AG04450 (cell line): ENCODE measurements at regions not wholly inside any gene's neighbourhood (a gene's known extent, or its start where the extent isn't known, plus 50 kb on each side); places are given as distances from the start of the nearest gene placed in this dataset.

Experiments used
- CTCF ChIA-PET: fragments of 300-600, 350-600 bp; formaldehyde crosslinking; extraction: SDS; loops from one replicate; lab custom pipeline; 2022; ENCODE audit warnings: antibody characterized with exemption, inconsistent platforms; lab: Charles Lee
- POLR2A ChIA-PET: fragments of 350-600 bp; formaldehyde crosslinking; extraction: SDS; loops from one replicate; lab custom pipeline; 2021; ENCODE audit warnings: antibody characterized with exemption, inconsistent platforms; lab: Yijun Ruan, JAX
- DNase-seq: peaks from one replicate; pipeline ENCODE4 v3.0.0-alpha.2; 2011; ENCODE audit warnings: low read depth, low spot score
- H3K27ac ChIP-seq: one replicate; pipeline ENCODE4 v1.5.1; 2012; ENCODE audit warnings: low read depth, low read length, control low read depth
- H3K27me3 ChIP-seq: one replicate; pipeline ENCODE4 v1.6.0; 2012; ENCODE audit warnings: low read length; ENCODE audit not compliant: control insufficient read depth, insufficient read depth
- H3K4me3 ChIP-seq: 2 replicates; pipeline ENCODE4 v1.5.1; 2011; ENCODE audit warnings: mild to moderate bottlenecking, low read depth, low read length, control low read depth
- H3K9me3 ChIP-seq: 2 replicates; pipeline ENCODE4 v1.5.1; 2012; ENCODE audit warnings: low read length; ENCODE audit not compliant: control insufficient read depth, insufficient read depth
- CTCF ChIP-seq: IDR thresholded peaks from 2 replicates; pipeline ENCODE4 v1.5.1; 2011; ENCODE audit warnings: low read depth, low read length, control low read depth, inconsistent platforms

- Histone ChIP-seq H3K4me3 (no peak overlapping the region), H3K27ac (no peak overlapping the region), H3K27me3 (peaks cover 2% of the 10 kb centered on the region), H3K9me3 (peaks cover 10% of the 10 kb centered on the region)
- POLR2A ChIA-PET, result interaction anchor here (1.0 to 2.8 kb wide), 9 partner anchors 17 to 1214 kb away, joined by 3 to 58 read pairs (median 7); partner anchors contain the start of gene LIFR
- CTCF ChIA-PET, result interaction anchor here (0.8 to 4.2 kb wide), 5 partner anchors 14 to 346 kb away, joined by 3 to 23 read pairs (median 9); no protein-coding TSS in a partner anchor
- TF ChIP-seq CTCF, result no peak
- no peak for DNase-seq
These were observed 79.7 kb upstream of the OSMR start for GRCh38 chr5:38766151-38766550.

GRCh38 chr5:38768412-38769211 is 77.2 kb upstream of the OSMR start:
- Histone ChIP-seq H3K9me3 (peaks cover 10% of the 10 kb centered on the region), H3K4me3 (no peak overlapping the region), H3K27me3 (peaks cover 2% of the 10 kb centered on the region), H3K27ac (no peak overlapping the region)
- POLR2A ChIA-PET, result no interaction called here
- DNase-seq, result no peak
- CTCF ChIA-PET, result interaction anchor here (0.8 kb wide), 1 partner anchor 327 kb away, joined by 3 read pairs; no protein-coding TSS in a partner anchor
- no peak for TF ChIP-seq CTCF

- POLR2A ChIA-PET, result no interaction called here
- H3K27ac ChIP-seq, result no peak overlapping the region
- DNase-seq, result no peak
- CTCF ChIA-PET, result no interaction called here
- H3K9me3 ChIP-seq, result peaks cover 7% of the 10 kb centered on the region
- peaks cover 2% of the 10 kb centered on the region for H3K27me3 ChIP-seq
- no peak overlapping the region for H3K4me3 ChIP-seq
- no peak for TF ChIP-seq CTCF
These were observed 73.3 kb upstream of the OSMR start for GRCh38 chr5:38772471-38772870.

- no peaks in the 10 kb centered on the region for H3K27me3 ChIP-seq
- no peak for DNase-seq
- H3K9me3 ChIP-seq, result peaks cover 2% of the 10 kb centered on the region; the same call in 1 of the 2 replicates
- ChIA-PET CTCF (no interaction called here), POLR2A (no interaction called here)
- no peak overlapping the region for H3K27ac ChIP-seq
- no peak overlapping the region for H3K4me3 ChIP-seq
- TF ChIP-seq CTCF, result no peak
These were observed 70.5 kb upstream of the OSMR start for GRCh38 chr5:38775218-38775840.
